GM21367 (cell line): ENCODE measurements at regions not wholly inside any gene's neighbourhood (a gene's known extent, or its start where the extent isn't known, plus 50 kb on each side); places are given as distances from the start of the nearest gene placed in this dataset.
"Not testable (repeated sequence)": the region's sequence is repeated elsewhere in the genome, so short reads cannot be mapped to it uniquely, and the experiment has no call there.

Experiments used
- ATAC-seq: cut with Tn5 transposase; IDR thresholded peaks from one replicate; pipeline ENCODE4 v1.9.1; 2021; ENCODE audit not compliant: unreplicated experiment

- no peak for ATAC-seq
These were observed 134.5 kb upstream of the LYPLAL1 start for GRCh38 chr1:219039017-219039681.

DNA sequence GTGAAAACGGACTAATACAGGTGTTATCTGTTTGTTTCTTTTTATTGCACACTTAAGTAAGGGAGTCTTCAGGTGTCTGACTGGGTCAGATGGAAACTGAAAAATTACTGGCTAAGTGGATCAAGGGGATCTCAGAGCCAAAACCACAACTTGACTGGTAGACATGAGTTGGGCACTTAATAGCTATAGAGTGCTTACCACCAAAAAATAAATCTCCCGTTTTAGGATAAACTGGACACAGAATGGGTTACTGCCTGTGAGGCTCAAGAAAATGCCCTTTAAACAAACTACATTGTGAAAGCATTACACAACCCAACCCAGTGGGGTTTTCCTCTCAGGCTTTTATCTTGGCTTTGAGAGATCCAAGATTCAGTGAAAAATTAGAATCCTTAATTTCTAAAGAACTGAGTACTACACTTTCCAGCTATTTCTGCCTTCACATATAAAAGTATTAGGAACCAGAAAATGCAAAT, 134.0 kb upstream of the LYPLAL1 start:
- ATAC-seq, result no peak

GRCh38 chr1:219040291-219040690, 133.4 kb upstream of the LYPLAL1 start:
- no peak for ATAC-seq

- no peak for ATAC-seq
These were observed 132.5 kb upstream of the LYPLAL1 start for GRCh38 chr1:219041141-219041540.

- ATAC-seq, result no peak
These were observed 131.9 kb upstream of the LYPLAL1 start for GRCh38 chr1:219041818-219042217.

DNA sequence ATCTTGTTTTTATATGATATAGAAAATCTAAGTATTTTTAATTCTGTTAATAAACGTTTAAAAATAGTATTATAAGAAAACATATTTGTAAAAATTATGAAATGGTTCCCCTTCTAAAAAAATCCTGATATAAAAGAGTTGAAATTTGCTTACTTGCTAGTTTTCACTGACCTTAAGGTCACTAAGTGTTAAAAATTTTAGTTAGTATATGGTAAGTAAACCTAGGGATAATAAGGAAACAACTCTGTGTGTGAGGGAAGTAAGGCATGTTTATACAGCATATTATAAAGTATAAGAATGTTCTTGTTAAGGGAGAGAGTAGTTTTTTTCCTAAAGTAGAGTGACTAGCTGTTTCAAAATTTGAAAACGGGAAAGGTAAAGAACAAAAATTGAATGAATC, 130.9 kb upstream of the LYPLAL1 start:
- ATAC-seq, result no peak

DNA sequence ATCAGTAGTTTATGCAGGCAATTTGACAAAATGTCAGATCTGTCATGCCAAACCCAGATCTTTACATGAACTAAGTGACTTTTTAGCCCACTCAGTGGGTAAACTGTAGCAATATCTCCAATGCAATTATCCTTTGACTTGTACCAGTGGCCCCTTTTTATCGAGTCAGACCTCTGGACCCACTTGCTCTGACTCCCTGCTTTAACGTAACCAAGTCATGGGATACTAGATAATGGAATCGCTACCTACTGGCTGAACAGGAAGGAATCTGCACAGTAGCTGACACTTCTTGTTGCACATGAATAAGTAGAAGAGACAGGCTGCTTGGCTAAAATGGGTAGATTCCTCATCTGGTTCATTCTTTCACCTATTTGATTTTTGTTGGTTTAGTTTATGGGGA, 128.4 kb upstream of the LYPLAL1 start:
- no peak for ATAC-seq

DNA sequence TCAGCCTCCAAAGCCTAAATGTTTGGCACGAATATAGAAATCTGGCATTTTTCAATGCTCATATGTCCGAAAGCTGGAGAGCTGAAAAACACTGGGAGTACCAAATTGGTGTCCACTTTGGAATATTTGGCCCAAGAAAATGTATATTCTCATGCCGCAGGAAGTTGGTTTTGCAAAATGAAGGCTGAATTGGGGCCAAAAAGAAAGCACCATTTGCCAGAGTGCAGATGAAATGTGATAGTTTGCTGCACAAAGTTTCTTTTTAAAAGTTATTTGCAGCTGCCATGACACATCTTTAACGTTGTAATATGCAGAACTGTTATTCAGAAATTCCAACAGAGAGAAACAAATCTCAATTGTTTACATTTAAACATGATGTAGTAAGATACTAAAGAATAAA, 124.2 kb upstream of the LYPLAL1 start:
- ATAC-seq, result no peak

DNA sequence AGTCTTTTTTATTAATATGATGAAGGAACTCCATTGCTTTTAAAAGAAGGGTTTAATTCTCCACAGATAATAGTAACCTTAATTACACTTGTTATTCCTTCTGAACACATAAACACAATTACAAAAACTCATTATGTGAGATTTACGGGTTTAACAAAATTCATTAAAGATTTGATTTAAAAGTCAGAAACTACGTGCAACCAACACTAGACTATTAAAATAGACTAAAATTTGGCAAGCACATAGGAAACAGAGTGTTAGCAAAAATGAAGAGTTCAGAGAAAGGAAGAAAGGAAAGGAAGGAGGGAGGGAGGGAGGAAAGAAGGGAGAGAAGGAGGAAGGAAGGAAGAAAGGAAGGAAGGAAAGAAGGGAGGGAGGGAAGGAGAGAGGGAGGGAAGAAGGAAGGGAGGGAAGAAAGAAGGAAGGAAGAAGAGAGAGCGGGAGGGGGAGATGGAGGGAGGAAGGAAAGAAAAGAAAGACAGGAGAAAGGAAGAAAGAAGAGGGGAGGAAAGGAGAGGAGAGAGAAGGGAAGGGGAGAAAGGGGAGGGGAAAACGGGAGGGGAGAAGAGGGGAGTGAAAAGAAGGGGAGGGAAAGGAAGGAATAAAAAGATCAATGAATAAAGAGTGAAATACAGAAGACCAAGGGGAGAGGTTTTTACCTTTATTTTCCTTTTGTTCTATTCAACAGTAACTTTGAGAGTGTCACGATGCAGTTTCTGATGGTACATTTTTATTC, 123.4 kb upstream of the LYPLAL1 start:
- no peak for ATAC-seq

GRCh38 chr1:219050822-219051125, 122.9 kb upstream of the LYPLAL1 start:
- no peak for ATAC-seq

DNA sequence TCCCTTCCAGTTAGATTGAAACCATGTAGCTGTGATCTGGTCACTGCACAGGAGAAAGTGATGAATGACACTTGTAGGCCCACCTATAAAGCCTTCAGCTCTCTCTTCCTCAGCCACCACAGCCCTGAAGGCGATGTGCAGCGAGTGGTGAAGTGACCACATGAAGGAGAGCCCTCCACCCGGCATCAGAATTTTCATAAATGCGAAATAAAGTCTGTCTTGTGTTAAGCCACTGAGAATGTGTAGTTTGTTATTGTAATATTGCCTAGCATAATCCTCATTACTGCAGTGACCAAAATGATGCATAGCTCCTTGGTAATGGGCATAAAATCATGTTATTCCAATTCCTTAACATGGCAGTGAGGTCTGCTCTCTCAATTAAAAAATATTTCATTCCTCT, 122.1 kb upstream of the LYPLAL1 start:
- no peak for ATAC-seq

GRCh38 chr1:219058891-219059820, 114.5 kb upstream of the LYPLAL1 start:
- ATAC-seq, result no peak

DNA sequence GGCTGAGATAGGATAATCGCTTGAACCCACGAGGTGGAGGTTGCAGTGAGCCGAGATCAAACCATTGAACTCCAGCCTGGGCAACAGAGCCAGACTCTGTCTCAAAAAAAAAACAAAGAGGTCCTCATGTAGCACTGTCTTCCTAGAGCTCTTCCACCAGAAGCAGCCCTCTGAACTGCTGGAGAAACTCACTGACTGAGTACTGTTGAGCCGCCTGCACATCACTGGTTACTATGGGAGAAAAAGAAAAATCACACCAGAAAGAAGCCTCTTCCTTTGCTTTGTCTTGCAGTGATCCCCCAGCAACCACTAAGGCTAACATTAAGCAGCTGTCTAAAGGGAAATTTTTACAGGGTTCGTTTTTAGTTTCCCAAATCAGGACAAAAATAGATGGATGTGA, 112.9 kb upstream of the LYPLAL1 start:
- no peak for ATAC-seq

- no peak for ATAC-seq
These were observed 111.5 kb upstream of the LYPLAL1 start for GRCh38 chr1:219062161-219062560.

DNA sequence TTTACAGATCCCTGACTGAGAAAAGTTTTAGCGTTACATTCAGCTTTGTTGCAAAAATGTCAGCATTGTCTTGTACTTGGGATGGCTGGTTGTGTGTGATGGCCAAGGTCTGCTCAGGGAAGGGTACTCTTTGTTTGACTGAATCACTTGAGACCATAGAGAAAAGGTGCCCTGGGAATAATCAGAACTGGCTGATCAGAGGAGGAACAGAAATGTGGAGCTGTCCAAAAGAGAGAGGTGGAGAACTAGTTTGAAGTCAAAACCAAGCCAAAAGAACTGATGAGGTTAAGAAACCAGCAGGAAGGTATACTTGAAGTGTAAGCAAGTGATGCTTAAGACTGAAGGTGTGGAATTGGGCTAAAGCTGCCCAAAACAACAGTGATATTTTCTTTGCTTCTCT, 107.6 kb upstream of the LYPLAL1 start:
- ATAC-seq, result no peak

- ATAC-seq, result no peak
These were observed 106.9 kb upstream of the LYPLAL1 start for GRCh38 chr1:219066631-219067349.

DNA sequence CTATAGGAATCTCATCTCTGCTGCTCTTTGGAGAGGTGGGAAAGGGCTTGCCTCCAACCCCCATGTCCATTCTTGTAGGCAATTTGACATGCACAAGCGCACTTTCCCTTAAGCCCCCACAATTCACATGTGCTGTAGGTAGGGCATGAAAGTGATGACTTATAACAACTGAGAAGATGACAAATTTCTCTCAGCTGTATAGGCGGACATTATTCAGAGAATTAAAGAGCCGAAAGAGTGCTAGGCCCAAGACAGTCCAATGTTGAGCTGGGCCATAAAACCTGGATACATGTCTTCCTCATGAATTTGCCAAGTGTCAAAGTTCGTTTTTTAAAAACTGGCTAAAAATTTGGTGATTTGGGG, 106.3 kb upstream of the LYPLAL1 start:
- no peak for ATAC-seq

GRCh38 chr1:219070395-219070794, 103.3 kb upstream of the LYPLAL1 start:
- ATAC-seq, result not testable (repeated sequence)

DNA sequence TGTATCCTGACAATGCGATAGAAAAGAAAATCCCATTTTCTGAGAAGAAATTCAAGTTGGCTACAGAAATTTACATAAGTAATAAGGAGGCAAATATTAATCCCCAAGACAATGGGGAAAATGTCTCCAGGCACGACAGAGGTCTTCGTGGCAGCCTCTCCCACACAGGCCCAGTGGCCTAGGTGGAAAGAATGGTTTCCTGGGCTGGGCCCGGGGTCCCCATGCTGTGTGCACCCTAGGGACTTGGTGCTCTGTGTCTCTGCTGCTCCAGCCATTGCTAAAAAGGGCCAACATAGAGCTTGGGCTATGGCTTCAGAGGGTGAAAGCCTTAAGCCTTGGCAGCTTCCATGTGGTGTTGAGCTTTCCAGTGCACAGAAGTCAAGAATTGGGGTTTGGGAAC, 102.5 kb upstream of the LYPLAL1 start:
- ATAC-seq, result no peak

DNA sequence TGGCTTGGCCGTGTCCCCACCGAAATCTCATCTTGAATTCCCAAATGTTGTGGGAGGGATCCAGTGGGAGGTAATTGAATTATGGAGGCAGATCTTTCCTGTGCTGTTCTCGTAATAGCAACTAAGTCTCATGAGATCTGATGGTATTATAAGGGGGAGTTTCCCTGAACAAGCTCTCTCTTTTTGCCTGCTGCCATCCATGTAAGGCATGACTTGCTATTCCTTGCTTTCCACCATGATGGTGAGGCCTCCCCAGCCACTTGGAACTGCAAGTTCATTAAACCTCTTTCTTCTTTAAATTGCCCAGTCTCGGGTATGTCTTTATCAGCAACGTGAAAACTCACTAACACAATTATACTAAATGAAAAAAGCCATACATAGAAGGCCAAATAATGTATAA, 101.3 kb upstream of the LYPLAL1 start:
- no peak for ATAC-seq

GRCh38 chr1:219074084-219074728, 99.5 kb upstream of the LYPLAL1 start:
- ATAC-seq, result no peak
